ENCODE measurements at regions not wholly inside any gene's neighbourhood (a gene's known extent, or its start where the extent isn't known, plus 50 kb on each side); places are given as distances from the start of the nearest gene placed in this dataset.

DNA sequence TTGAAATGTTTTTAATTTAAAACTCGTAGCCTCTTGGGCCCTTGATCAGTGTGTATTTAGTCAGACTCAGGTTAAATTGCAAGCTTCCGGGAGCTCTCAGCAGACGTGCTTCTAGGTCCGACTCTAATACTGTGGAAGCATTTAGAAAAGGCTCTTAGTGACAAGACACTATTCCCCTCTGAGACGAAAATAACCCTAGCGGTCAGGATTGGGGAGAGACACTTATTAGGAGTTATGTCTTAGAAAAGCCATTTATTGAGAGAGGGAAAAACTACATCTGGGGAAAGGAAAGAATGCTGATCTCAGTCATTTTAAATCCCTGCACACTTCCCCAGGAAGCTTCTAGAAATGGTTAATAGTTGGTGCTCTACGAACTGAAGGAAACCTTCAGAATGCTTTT, 110.5 kb upstream of the NCK2 start:
- TF ChIP-seq ZNF792 (tag by site-specific recombination; IDR thresholded peaks at IDR 0.05) (no peak), ZNF423 (tag by site-specific recombination; IDR thresholded peaks at IDR 0.05) (no peak), ZNF510 (tag by site-specific recombination; IDR thresholded peaks at IDR 0.05; ENCODE audit: insufficient replicate concordance) (no peak), SP3 (tag by site-specific recombination; IDR thresholded peaks at IDR 0.05) (no peak)
